22Rv1 (cell line): ENCODE measurements at regions not wholly inside any gene's neighbourhood (a gene's known extent, or its start where the extent isn't known, plus 50 kb on each side); places are given as distances from the start of the nearest gene placed in this dataset.

Experiments
- CTCF ChIP-seq: fragments of 450-650 bp; IDR thresholded peaks from 2 replicates; pipeline ENCODE4 v1.5.1; 2017; ENCODE audit warnings: mild to moderate bottlenecking
- ZFX ChIP-seq: fragments of 450-650 bp; IDR thresholded peaks from 2 replicates; pipeline ENCODE4 v1.6.1; 2017; ENCODE audit warnings: antibody characterized with exemption, borderline replicate concordance

GRCh38 chr4:188232428-188232827, 93.2 kb downstream of the TRIML1 start:
- TF ChIP-seq CTCF (no peak), ZFX (no peak)
